Spleen (tissue), 7 donors: ENCODE measurements at regions not wholly inside any gene's neighbourhood (a gene's known extent, or its start where the extent isn't known, plus 50 kb on each side); places are given as distances from the start of the nearest gene placed in this dataset.

ENCODE experiments used
- CTCF ChIP-seq, 11 experiments: fragments of 200-600 bp in 7 of 11; fragments of 450-650 bp in 4 of 11; sonication (generic) in 4 of 11; IDR thresholded peaks in 8 of 11; conservative IDR thresholded peaks in 3 of 11; 1 replicate in 7 of 11; 2 replicates in 4 of 11; pipeline versions ENCODE4 v1.4.0 to v1.8.0; 2016 to 2021; ENCODE audit warnings: antibody characterized with exemption in 11 of 11, inconsistent platforms in 4 of 11, mild to moderate bottlenecking in 1 of 11
- POLR2A ChIP-seq, 3 donors: fragments of 450-650 bp; IDR thresholded peaks; one replicate each; pipeline ENCODE4 v1.5.1; 2017; ENCODE audit warnings: antibody characterized with exemption in 3 of 3, mild to moderate bottlenecking in 1 of 3
- POLR2AphosphoS5 ChIP-seq, 3 donors: sonication (generic); formaldehyde crosslinking; IDR thresholded peaks; one replicate each; pipeline ENCODE4 v1.5.1; 2017; ENCODE audit warnings: antibody characterized with exemption in 3 of 3
- donor health status: DM: no; HTN: no; CAD: no; lungs with moderate emphysema.
- donor health status: DM: no; HTN: no; CAD: no.
- donor health status: DM: no; HTN: no; CAD: no.

GRCh38 chr17:68760141-68760475 is 158.9 kb upstream of the FAM20A start:
- TF ChIP-seq CTCF (IDR thresholded peaks at IDR 0.05 in 8 of 11, conservative IDR thresholded peaks at IDR 0.05 in 3 of 11) (peak in 3 of 11 experiments; percentile 1 to 32 (median 17)), POLR2A (IDR thresholded peaks at IDR 0.05) (no peak), POLR2AphosphoS5 (IDR thresholded peaks at IDR 0.05) (no peak)
